Muscle of arm (tissue), 1 donor: ENCODE measurements at regions not wholly inside any gene's neighbourhood (a gene's known extent, or its start where the extent isn't known, plus 50 kb on each side); places are given as distances from the start of the nearest gene placed in this dataset.

Source experiments
- DNase-seq: peaks from one replicate; pipeline ENCODE4 v3.0.0-alpha.2; 2013

DNA sequence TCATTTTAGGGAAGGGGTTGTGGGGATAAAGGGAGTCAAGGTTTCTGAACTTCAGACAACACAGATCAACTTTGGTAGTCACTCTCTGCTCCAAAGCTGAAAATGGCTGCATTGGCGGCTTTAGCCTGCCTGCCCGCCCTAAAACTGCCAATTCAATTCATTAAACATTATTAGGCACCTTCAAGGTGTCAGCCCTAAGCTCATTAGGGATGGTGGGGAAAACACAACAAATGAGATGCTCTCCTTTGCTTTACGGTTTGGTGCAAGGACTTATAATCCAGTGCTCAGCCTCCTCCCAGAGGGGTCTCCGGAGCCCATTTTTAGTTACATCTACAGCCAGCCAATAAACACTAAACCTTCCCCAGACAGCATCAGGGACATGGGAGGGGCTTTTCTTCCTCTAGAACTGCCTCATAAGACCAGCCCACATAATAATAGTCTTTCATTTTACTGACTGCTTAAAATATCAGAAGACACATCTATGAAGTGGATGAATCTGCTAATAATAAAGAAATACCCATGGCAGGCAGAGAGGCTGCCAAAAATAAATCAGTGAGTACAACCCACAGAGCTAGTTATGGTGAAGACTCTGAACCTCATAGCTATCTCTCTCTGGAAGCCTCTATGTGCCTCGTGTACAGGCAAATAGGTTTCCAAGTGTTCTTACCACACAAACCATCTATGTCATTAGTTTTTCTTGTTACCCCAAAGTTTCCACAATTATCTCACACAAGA, 102.8 kb upstream of the NCAM1 start:
- DNase-seq, result no peak

DNA sequence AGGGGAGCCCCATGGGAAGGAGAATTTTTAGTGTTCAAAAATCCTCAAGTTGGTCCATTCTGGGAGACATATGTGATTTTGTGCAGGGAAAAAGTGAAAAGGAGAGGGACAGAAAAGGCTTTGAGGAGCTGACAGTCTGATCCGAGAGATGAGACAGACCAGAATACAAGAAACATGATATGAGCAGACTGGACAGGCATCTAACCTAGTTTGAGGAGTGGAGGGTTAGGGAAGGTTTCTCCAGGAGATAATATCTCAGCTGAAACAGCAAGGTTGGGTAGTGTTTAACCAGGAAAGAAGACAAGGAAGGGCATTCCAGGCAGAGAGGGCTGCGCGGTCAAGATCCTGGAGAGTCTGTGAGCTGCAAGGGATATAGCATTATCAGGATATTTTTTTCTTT, 101.4 kb upstream of the NCAM1 start:
- no peak for DNase-seq

GRCh38 chr11:112861356-112861755, 99.9 kb upstream of the NCAM1 start:
- no peak for DNase-seq

- DNase-seq, result no peak
These were observed 97.9 kb upstream of the NCAM1 start for GRCh38 chr11:112863305-112863704.

DNA sequence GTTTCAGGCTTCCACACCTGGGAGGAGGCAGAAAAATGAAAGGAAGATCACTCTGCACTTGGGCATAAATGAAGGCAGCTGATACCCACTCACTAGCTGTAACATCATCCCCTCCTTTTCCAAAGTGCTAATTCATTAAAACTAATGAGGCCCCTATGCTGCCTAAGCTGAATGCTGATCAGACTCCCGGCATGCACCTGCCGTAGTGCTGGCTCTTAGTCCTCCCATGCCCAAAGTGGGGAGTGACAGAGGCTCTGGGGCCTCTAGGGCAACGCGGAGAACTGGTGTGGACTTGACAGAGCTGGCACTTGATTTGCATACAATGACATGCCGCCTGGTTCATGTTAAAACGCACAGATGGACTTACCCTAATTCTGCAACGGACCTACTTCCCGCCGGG, 96.5 kb upstream of the NCAM1 start:
- no peak for DNase-seq

DNA sequence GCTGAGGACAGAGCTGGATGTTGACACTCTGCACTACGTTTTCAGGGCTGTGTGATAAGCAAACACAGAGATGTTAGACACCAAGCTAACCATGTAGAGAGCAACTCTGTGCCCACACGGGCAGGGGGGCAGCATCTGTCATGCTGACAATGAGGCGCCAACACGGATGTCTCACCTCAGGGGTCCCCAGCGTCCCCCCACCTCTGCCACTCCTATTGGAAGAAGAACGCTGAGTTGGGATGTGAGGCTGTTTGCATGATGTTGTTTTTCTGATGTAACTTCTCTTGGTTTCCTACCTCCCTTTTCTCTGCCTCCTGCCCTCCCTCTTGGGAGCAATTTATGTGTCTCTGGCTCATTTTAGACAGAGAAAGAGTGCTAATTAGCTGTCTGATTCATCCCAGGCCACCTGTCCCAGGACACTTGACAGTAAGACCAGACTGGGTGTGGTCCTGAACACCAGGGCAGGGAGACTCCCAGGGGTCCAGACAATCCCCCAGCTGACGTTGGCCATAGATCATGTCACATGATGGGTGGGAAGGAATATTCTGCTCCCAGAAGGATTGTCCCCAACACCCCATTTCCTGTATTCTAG, 89.2 kb upstream of the NCAM1 start:
- DNase-seq, result no peak

DNA sequence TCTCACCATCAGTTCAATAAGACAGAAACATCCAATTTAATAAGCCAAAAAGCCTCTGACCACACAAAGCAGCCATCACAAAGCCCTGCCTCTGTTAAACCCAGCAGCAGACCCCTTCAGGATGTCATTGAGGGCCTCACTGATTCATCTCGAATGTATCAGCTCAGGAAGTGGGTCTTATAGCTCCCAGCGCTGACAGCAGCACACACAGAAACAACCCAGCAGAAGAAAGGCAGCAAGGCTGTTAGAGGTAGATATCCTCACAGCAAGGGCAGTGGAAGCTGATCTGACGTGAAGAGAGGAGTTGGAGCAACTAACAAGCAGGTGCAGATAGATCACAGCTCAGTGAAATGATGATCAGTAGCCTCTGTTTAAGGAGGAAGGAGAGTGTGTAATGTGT, 86.2 kb upstream of the NCAM1 start:
- DNase-seq, result no peak

- no peak for DNase-seq
These were observed 83.6 kb upstream of the NCAM1 start for GRCh38 chr11:112877581-112877980.

GRCh38 chr11:112878033-112878601, 83.1 kb upstream of the NCAM1 start:
- DNase-seq, result peak; percentile 43

DNA sequence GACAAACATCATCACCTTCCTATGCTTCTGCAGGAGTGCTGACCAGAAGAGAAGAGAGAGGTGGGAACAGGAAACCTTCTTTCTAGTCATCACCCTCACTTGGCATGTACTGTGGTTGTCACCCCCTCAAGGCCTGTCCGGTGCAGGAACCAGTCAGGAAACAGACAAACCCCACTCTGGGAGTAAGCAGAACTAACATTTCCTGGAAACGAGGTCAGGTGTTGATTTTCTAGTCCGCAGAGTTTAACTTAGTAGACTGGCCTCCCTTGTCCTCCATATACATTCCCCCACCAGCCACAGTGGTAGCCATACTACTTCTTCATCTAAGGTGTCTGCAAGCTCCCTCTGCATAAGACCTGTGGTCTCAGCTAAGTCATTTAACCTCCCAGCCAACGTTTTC, 80.7 kb upstream of the NCAM1 start:
- DNase-seq, result no peak

DNA sequence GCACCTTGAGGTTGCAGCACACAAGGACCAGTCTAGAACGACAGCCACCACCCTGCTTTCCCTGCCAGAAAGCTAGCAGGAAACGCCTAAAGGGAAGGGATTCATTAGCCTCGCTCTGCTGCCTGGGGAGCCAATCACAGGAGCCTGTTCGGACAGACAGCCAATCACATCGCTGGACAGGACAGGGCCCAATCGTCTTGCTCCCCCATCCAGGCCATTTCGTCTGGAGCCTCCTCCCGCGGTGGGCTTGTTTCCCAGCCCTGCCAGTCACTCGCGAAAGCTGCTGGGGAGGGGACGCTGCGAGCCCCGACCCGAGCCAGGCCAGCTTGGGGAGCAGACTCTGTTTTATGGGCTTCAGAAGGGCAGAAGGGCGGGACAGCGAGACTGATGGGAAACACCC, 79.8 kb upstream of the NCAM1 start:
- peak; percentile 69 for DNase-seq

GRCh38 chr11:112882494-112883381, 78.5 kb upstream of the NCAM1 start:
- DNase-seq, result no peak

- DNase-seq, result no peak
These were observed 77.0 kb upstream of the NCAM1 start for GRCh38 chr11:112884012-112884767.

DNA sequence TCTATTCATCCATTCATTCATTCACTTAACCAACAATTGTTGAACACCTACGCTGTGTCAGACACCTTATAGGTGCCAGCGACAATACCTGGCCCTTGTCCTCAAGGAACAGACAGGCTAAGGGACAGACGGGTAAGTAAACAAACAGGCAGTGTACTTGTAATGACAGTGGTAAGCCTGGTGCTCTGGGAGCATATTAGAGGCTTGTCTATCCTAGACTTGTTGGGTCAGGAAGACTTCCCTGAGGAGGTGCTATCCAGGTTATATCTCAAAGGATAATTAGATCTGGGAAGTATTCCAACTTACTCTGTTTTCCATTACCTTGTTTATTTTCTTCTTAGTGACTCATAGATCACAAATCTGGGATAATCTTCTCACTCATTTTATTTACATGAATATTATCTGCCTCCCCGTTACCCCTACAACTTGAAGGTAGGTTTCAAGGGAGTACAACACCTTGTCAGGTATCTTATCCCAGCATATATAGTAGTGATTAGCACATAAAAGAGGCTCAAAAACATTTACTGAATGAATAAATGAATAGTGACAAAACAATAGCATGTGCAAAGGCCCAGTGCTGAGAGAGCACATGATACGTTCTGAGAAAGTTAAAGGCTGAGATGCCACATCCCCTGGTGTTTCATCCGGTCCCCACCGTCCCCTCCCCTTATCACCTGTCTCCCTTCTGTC, 75.3 kb upstream of the NCAM1 start:
- no peak for DNase-seq

DNA sequence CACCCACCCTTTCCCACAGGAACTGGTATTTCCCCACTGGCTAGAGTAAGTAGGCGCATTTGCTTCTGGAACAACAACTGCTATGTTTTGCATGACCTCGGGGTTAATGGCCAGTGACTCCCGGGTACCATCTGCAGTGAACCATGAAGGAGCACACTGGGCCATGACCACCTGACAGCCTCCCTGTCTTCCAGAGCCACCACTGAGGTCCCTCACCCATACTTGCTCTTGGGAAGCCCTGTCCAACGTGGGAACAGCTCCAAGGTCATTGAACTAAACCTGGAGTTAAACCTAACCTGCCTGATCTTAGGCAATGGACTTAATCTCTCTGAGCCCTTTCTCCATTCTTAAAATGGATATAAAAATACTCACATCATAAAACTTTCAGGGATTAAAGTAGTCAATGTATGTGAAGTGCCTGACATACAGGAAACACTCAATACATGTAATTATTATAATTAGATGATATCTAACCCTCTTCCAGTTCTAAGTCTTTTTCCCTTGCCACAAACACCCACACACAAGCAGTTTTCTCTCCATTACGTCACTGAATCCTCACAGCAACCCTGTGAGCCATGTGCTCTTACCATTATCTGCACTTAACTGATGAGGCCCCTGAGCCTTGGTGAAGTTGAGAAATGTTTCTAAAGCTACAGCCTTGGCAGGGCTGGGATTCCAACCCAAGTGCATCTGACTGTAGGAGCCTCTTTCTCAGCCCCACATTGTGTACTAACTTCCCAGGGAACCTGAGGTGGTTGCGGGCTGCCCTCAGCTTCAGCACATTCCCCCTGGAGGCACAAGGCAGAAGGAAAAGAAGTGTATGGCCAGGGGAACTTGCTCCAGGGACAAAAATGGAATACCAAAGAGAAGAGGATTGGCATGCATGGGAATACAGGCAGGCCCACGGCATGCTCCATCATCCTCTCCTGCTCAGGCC, 74.5 kb upstream of the NCAM1 start:
- DNase-seq, result no peak

- DNase-seq, result no peak
These were observed 71.8 kb upstream of the NCAM1 start for GRCh38 chr11:112889446-112889845.

- DNase-seq, result no peak
These were observed 61.8 kb upstream of the NCAM1 start for GRCh38 chr11:112899235-112900006.

DNA sequence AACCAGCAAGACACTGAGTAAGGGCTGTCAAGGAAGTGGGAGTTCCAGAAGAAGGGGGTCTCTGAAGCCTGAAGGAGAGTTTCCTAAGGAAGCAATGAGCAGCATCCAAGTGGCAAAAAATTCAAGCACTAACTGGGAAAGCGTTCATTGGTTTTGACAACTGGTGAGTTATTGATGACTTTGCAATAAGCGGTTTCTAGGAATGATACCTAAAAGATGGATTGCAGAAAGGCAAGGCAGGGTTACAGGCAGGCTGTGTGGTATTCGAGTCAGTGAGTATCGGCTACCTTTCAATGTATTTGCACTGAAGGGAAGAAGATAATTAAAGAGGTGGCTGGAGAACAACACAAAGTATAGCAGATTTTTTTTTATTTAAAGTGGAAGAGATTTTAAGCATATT, 59.3 kb upstream of the NCAM1 start:
- DNase-seq, result no peak

DNA sequence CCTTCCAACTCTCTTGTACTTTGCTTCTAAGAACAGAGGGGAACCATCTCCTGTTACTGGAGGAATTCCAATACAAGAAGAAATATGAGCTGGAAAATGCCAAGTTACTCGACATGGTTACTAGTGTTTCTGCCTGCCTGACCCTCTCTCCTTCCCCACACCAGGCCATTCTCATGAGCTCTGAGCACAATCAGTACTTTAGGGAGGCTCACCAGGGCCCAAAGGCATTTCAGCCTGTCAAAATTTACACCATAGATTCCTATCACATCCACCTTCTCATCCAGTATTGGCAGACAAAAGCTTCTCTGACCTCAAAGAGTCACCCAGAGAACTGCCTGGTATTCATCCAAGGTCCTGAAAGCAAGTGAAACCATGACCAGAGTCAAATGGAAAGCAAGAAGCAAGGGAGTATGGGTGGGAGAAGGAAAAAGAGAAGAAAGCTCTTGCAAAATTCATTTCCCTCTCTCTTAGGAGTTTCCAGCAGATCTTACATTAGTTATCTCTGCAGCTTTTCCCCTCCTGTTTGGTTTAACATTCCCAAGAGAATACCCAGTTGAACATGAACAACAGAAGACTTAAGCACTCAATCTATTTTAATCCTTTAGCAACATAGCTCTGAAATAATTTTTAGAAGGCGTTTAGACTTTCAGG, 58.7 kb upstream of the NCAM1 start:
- no peak for DNase-seq
